CD14-positive monocyte (primary cell): ENCODE measurements at regions not wholly inside any gene's neighbourhood (a gene's known extent, or its start where the extent isn't known, plus 50 kb on each side); places are given as distances from the start of the nearest gene placed in this dataset.

Source experiments
- DNase-seq, 3 donors: peaks; one replicate each; pipeline ENCODE4 v3.0.0-alpha.2; 2011 to 2022
- H2AFZ ChIP-seq: 2 replicates; pipeline ENCODE4 v1.6.0; 2012; ENCODE audit warnings: mild to moderate bottlenecking, low read depth, low read length, inconsistent platforms; ENCODE audit not compliant: insufficient read depth, poor library complexity, severe bottlenecking
- H3K27ac ChIP-seq, 2 donors: 1 replicate in 1 of 2; 2 replicates in 1 of 2; pipeline ENCODE4 v1.5.1; 2012 to 2013; ENCODE audit warnings: low read length in 2 of 2, control low read depth in 1 of 2, inconsistent platforms in 1 of 2, low read depth in 1 of 2, mild to moderate bottlenecking in 1 of 2
- H3K27me3 ChIP-seq, 2 donors: one replicate each; pipeline versions ENCODE4 v1.6.0 to v1.6.1; 2011 to 2013; ENCODE audit warnings: low read length in 2 of 2; ENCODE audit not compliant: control insufficient read depth in 2 of 2, insufficient read depth in 2 of 2
- H3K36me3 ChIP-seq, 2 donors: replicated peaks in 1 of 2; 1 replicate in 1 of 2; 2 replicates in 1 of 2; pipeline versions ENCODE4 v1.5.1 to v1.6.1; 2012 to 2013; ENCODE audit warnings: low read length in 2 of 2, control low read depth in 1 of 2, inconsistent platforms in 1 of 2, mild to moderate bottlenecking in 1 of 2; ENCODE audit not compliant: insufficient read depth in 2 of 2, control insufficient read depth in 1 of 2
- H3K4me1 ChIP-seq, 2 donors: 1 replicate in 1 of 2; 2 replicates in 1 of 2; pipeline versions ENCODE4 v1.5.1 to v1.6.1; 2012 to 2013; ENCODE audit warnings: low read length in 2 of 2, control low read depth in 1 of 2, inconsistent platforms in 1 of 2, mild to moderate bottlenecking in 1 of 2, moderate library complexity in 1 of 2; ENCODE audit not compliant: insufficient read depth in 2 of 2, control insufficient read depth in 1 of 2
- H3K4me2 ChIP-seq: replicated peaks from 2 replicates; pipeline ENCODE3; 2012; ENCODE audit warnings: low read length, moderate library complexity, mild to moderate bottlenecking; ENCODE audit not compliant: poor library complexity, severe bottlenecking; ENCODE audit errors: extremely low read depth
- H3K4me3 ChIP-seq, 3 experiments: fragments of 200-600 bp in 1 of 3; sonication (generic) in 1 of 3; replicated peaks in 1 of 3; 1 replicate in 2 of 3; 2 replicates in 1 of 3; pipeline ENCODE4 v1.5.1; 2011 to 2013; ENCODE audit warnings: low read length in 3 of 3, mild to moderate bottlenecking in 3 of 3, control low read depth in 2 of 3, low read depth in 2 of 3, inconsistent platforms in 1 of 3, moderate library complexity in 1 of 3
- H3K79me2 ChIP-seq: 2 replicates; pipeline ENCODE4 v1.6.0; 2012; ENCODE audit warnings: mild to moderate bottlenecking, control low read depth, inconsistent platforms, low read length, moderate library complexity; ENCODE audit not compliant: insufficient read depth
- H3K9ac ChIP-seq: 2 replicates; pipeline ENCODE4 v1.6.0; 2017; ENCODE audit warnings: low read length, mild to moderate bottlenecking; ENCODE audit not compliant: insufficient read depth, poor library complexity, severe bottlenecking
- H3K9me3 ChIP-seq, 2 donors: replicated peaks in 1 of 2; 1 replicate in 1 of 2; 2 replicates in 1 of 2; pipeline versions ENCODE4 v1.5.1 to v1.6.1; 2012 to 2013; ENCODE audit warnings: low read length in 2 of 2, control low read depth in 1 of 2; ENCODE audit not compliant: control insufficient read depth in 1 of 2, insufficient read depth in 1 of 2
- H4K20me1 ChIP-seq: 2 replicates; pipeline ENCODE4 v1.6.0; 2012; ENCODE audit warnings: mild to moderate bottlenecking, low read length, control low read depth, moderate library complexity; ENCODE audit not compliant: insufficient read depth
- H3K27ac Mint-ChIP-seq, 7 donors: one replicate each; pipeline ENCODE4 v1.8.0; 2020; ENCODE audit warnings: mild to moderate bottlenecking in 7 of 7, mixed read lengths in 7 of 7, moderate library complexity in 6 of 7, inconsistent platforms in 2 of 7
- H3K27me3 Mint-ChIP-seq, 3 donors: one replicate each; pipeline ENCODE4 v1.8.0; 2021 to 2022; ENCODE audit warnings: low read depth in 3 of 3, mild to moderate bottlenecking in 3 of 3, mixed read lengths in 3 of 3, moderate library complexity in 3 of 3, inconsistent platforms in 1 of 3
- H3K36me3 Mint-ChIP-seq, 2 donors: one replicate each; pipeline ENCODE4 v1.8.0; 2020; ENCODE audit warnings: mixed read lengths in 2 of 2, inconsistent platforms in 1 of 2, mild to moderate bottlenecking in 1 of 2
- H3K4me1 Mint-ChIP-seq: one replicate; pipeline ENCODE4 v1.8.0; 2020; ENCODE audit warnings: mild to moderate bottlenecking, mixed read lengths
- H3K4me3 Mint-ChIP-seq, 2 donors: one replicate each; pipeline ENCODE4 v1.8.0; 2020; ENCODE audit warnings: mild to moderate bottlenecking in 2 of 2, mixed read lengths in 2 of 2, moderate library complexity in 1 of 2
- H3K9me3 Mint-ChIP-seq, 7 donors: one replicate each; pipeline ENCODE4 v1.8.0; 2020 to 2022; ENCODE audit warnings: mixed read lengths in 7 of 7, mild to moderate bottlenecking in 6 of 7, moderate library complexity in 6 of 7, inconsistent platforms in 2 of 7
- WGBS: methylation state at CpG from one replicate; pipeline ENCODE4 v1.1.5; 2013; ENCODE audit warnings: missing lambda C conversion rate; ENCODE audit not compliant: insufficient coverage; 5-methylcytosine and 5-hydroxymethylcytosine counted together
- intact Hi-C, 2 donors: fragments of 100-400 bp; cut with micrococcal nuclease; formaldehyde crosslinking; loops; one replicate each; pipeline versions ENCODE4 v1.15.0 to v1.15.1; 2023
- TF ChIP-seq, protein P1 (sequence below): fragments of 200-600 bp; IDR thresholded peaks from one replicate; pipeline ENCODE4 v1.8.0; 2022; ENCODE audit warnings: antibody characterized with exemption, mild to moderate bottlenecking

DNA sequence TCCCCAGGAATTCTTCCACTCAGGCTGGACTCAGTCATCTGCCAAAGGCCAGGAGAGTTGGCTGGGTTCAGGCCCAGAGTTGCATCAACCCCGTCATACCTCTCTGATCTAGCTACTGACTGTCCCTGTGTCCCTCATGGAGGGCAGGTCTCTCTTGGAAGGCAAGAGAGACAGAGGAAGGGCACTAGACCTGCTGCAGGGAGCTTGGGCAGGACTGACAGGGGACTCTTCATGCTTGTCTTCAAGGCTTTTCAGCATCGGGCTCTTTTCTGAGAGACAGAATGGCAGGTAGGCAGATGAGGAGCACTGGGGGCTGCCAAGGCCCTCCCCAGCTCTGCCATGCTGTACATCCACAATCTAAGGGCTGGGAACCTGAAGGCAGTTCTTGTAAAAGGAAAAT lies 140.1 kb upstream of the MRPS22 start:
- no peaks in the 10 kb centered on the region for H4K20me1 ChIP-seq
- H3K4me2 ChIP-seq, result no peak overlapping the region
- H3K79me2 ChIP-seq, result no peaks in the 10 kb centered on the region
- H3K27ac Mint-ChIP-seq, result no peak overlapping the region
- H3K4me1 Mint-ChIP-seq, result no peaks in the 10 kb centered on the region
- H3K9ac ChIP-seq, result no peak overlapping the region
- peaks cover 0 to 1% (median 0%) of the 10 kb centered on the region in 7 donors for H3K9me3 Mint-ChIP-seq
- H3K9me3 ChIP-seq, result no peaks in the 10 kb centered on the region
- no peak overlapping the region for H2AFZ ChIP-seq
- H3K4me1 ChIP-seq, result no peaks in the 10 kb centered on the region
- WGBS, result 100% methylated on average over 1 of the region's 2 CpGs
- TF ChIP-seq, protein P1, sequence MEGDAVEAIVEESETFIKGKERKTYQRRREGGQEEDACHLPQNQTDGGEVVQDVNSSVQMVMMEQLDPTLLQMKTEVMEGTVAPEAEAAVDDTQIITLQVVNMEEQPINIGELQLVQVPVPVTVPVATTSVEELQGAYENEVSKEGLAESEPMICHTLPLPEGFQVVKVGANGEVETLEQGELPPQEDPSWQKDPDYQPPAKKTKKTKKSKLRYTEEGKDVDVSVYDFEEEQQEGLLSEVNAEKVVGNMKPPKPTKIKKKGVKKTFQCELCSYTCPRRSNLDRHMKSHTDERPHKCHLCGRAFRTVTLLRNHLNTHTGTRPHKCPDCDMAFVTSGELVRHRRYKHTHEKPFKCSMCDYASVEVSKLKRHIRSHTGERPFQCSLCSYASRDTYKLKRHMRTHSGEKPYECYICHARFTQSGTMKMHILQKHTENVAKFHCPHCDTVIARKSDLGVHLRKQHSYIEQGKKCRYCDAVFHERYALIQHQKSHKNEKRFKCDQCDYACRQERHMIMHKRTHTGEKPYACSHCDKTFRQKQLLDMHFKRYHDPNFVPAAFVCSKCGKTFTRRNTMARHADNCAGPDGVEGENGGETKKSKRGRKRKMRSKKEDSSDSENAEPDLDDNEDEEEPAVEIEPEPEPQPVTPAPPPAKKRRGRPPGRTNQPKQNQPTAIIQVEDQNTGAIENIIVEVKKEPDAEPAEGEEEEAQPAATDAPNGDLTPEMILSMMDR, result no peak
- H3K4me3 ChIP-seq, result no peak overlapping the region
- H3K27me3 Mint-ChIP-seq, result peaks cover 0 to 4% (median 4%) of the 10 kb centered on the region in 3 donors
- no peaks in the 10 kb centered on the region for H3K27me3 ChIP-seq
- intact Hi-C loops, result no loop called here
- no peak overlapping the region for H3K4me3 Mint-ChIP-seq
- no peaks in the 10 kb centered on the region for H3K36me3 ChIP-seq
- no peak for DNase-seq
- no peaks in the 10 kb centered on the region for H3K36me3 Mint-ChIP-seq
- H3K27ac ChIP-seq, result no peak overlapping the region

DNA sequence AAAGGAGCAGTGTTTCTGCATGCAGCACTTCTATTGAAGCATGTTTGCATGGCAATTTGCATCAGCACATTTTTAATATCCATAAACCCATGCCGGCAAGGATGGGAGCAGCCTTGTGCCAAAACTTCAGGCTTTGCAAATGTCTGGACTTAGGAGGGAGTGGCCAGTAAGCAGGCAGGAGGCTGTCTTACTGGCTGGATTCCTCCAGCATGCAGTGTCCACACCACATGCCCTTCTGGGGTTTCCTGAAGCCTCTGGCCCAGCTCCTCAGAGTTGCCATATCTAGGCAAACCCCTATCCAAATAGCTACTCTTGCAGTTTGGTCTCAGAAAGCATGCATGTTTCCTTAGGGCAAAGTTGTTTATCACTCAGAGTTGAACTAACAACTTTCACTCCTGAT lies 139.1 kb upstream of the MRPS22 start:
- Mint-ChIP-seq H3K27me3 (peaks cover 0 to 4% (median 4%) of the 10 kb centered on the region in 3 donors), H3K4me1 (no peaks in the 10 kb centered on the region), H3K4me3 (no peak overlapping the region), H3K36me3 (no peaks in the 10 kb centered on the region), H3K27ac (no peak overlapping the region), H3K9me3 (peaks cover 0 to 1% (median 0%) of the 10 kb centered on the region in 7 donors)
- Histone ChIP-seq H3K9me3 (no peaks in the 10 kb centered on the region), H3K79me2 (no peaks in the 10 kb centered on the region), H2AFZ (no peak overlapping the region), H3K4me3 (no peak overlapping the region), H3K27me3 (no peaks in the 10 kb centered on the region), H3K4me1 (no peaks in the 10 kb centered on the region), H3K36me3 (no peaks in the 10 kb centered on the region), H3K4me2 (no peak overlapping the region), H3K9ac (no peak overlapping the region), H4K20me1 (no peaks in the 10 kb centered on the region), H3K27ac (no peak overlapping the region)
- 86% methylated on average over 1 of the region's 1 CpG for WGBS
- TF ChIP-seq, protein P1, result no peak
- no peak for DNase-seq
- intact Hi-C loops, result no loop called here
